Loucy (cell line): ENCODE measurements at regions not wholly inside any gene's neighbourhood (a gene's known extent, or its start where the extent isn't known, plus 50 kb on each side); places are given as distances from the start of the nearest gene placed in this dataset.

Source experiments
- H2AFZ ChIP-seq: fragments of 200-600 bp; sonication (generic); 2 replicates; pipeline ENCODE4 v1.6.0; 2016; ENCODE audit warnings: antibody characterized with exemption, mild to moderate bottlenecking, low read length, moderate library complexity
- H3F3A ChIP-seq: fragments of 200-600 bp; 2 replicates; pipeline ENCODE4 v1.6.0; 2016; ENCODE audit warnings: antibody characterized with exemption, low read depth, mild to moderate bottlenecking
- H3K27me3 ChIP-seq: fragments of 200-600 bp; sonication (generic); 2 replicates; pipeline ENCODE4 v1.6.1; 2014; ENCODE audit warnings: low read length, mild to moderate bottlenecking; ENCODE audit not compliant: insufficient read depth, poor library complexity, severe bottlenecking
- H3K36me3 ChIP-seq: fragments of 200-600 bp; sonication (generic); 2 replicates; pipeline ENCODE4 v1.6.1; 2016; ENCODE audit warnings: low read length; ENCODE audit not compliant: insufficient read depth
- H3K4me1 ChIP-seq: fragments of 200-600 bp; sonication (generic); 2 replicates; pipeline ENCODE4 v1.5.1; 2014; ENCODE audit warnings: low read length, mild to moderate bottlenecking; ENCODE audit not compliant: insufficient read depth, poor library complexity, severe bottlenecking
- H3K4me2 ChIP-seq: fragments of 200-600 bp; sonication (generic); 2 replicates; pipeline ENCODE4 v1.6.0; 2014; ENCODE audit warnings: antibody characterized with exemption, low read length, low read depth, mild to moderate bottlenecking; ENCODE audit not compliant: poor library complexity, severe bottlenecking
- H3K4me3 ChIP-seq: fragments of 200-600 bp; sonication (generic); 2 replicates; pipeline ENCODE4 v1.5.1; 2014; ENCODE audit warnings: low read length, mild to moderate bottlenecking, mixed read lengths; ENCODE audit not compliant: poor library complexity, severe bottlenecking
- H3K79me2 ChIP-seq: fragments of 200-600 bp; sonication (generic); 2 replicates; pipeline ENCODE4 v1.6.1; 2014; ENCODE audit warnings: low read length; ENCODE audit not compliant: insufficient read depth
- H3K9ac ChIP-seq: fragments of 200-600 bp; sonication (generic); 2 replicates; pipeline ENCODE4 v1.6.0; 2014; ENCODE audit warnings: mild to moderate bottlenecking, low read depth, low read length, moderate library complexity; ENCODE audit not compliant: poor library complexity, severe bottlenecking
- H3K9me2 ChIP-seq: fragments of 200-600 bp; sonication (generic); replicated peaks from 2 replicates; pipeline ENCODE4 v1.6.1; 2016; ENCODE audit warnings: low read depth, low read length, mixed read lengths
- H3K9me3 ChIP-seq: fragments of 200-600 bp; sonication (generic); 2 replicates; pipeline ENCODE4 v1.6.1; 2014; ENCODE audit warnings: mild to moderate bottlenecking, antibody characterized with exemption, low read length, low read depth; ENCODE audit not compliant: insufficient read depth
- H4K20me1 ChIP-seq: fragments of 200-600 bp; sonication (generic); 2 replicates; pipeline ENCODE4 v1.6.0; 2014; ENCODE audit warnings: antibody characterized with exemption, low read length, mild to moderate bottlenecking; ENCODE audit not compliant: insufficient read depth, poor library complexity, severe bottlenecking
- EZH2phosphoT487 ChIP-seq: fragments of 200-600 bp; IDR thresholded peaks from 2 replicates; pipeline ENCODE4 v1.6.1; 2018; ENCODE audit warnings: antibody characterized with exemption, mild to moderate bottlenecking, moderate library complexity, borderline replicate concordance
- TF ChIP-seq, protein P1 (sequence below): fragments of 200-600 bp; sonication (generic); conservative IDR thresholded peaks from 2 replicates; pipeline ENCODE4 v1.5.1; 2014; ENCODE audit warnings: mild to moderate bottlenecking, antibody characterized with exemption, low read length

DNA sequence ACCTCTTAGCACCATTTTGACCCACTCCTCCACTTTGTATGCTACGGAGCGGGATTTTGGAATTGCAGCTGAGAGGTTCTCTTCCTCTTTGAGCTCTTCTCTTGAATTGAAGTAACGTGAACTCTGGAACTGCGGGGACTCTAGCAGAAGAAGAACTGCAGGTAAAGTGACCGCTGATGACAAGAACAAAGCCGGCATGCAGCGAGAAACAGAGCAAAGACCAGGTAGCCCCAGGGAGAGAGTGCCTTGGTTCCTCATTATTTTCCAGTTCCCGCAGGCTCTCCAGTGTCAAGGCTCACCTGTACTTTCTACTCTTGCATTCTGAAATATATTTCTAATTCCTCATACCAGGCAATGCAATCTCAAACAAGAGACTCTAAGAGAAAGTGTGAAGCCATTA, 260.3 kb upstream of the GPC6 start:
- Histone ChIP-seq H3K9ac (no peak overlapping the region), H3K9me3 (no peaks in the 10 kb centered on the region; the same call in 1 of the 2 replicates), H3K4me1 (no peaks in the 10 kb centered on the region), H3K4me2 (no peak overlapping the region), H3K79me2 (no peaks in the 10 kb centered on the region), H4K20me1 (no peaks in the 10 kb centered on the region), H3F3A (no peaks in the 10 kb centered on the region), H3K9me2 (no peaks in the 10 kb centered on the region), H2AFZ (no peak overlapping the region), H3K27me3 (no peaks in the 10 kb centered on the region), H3K4me3 (no peak overlapping the region), H3K36me3 (no peaks in the 10 kb centered on the region)
- no peak for TF ChIP-seq EZH2phosphoT487
- TF ChIP-seq, protein P1, sequence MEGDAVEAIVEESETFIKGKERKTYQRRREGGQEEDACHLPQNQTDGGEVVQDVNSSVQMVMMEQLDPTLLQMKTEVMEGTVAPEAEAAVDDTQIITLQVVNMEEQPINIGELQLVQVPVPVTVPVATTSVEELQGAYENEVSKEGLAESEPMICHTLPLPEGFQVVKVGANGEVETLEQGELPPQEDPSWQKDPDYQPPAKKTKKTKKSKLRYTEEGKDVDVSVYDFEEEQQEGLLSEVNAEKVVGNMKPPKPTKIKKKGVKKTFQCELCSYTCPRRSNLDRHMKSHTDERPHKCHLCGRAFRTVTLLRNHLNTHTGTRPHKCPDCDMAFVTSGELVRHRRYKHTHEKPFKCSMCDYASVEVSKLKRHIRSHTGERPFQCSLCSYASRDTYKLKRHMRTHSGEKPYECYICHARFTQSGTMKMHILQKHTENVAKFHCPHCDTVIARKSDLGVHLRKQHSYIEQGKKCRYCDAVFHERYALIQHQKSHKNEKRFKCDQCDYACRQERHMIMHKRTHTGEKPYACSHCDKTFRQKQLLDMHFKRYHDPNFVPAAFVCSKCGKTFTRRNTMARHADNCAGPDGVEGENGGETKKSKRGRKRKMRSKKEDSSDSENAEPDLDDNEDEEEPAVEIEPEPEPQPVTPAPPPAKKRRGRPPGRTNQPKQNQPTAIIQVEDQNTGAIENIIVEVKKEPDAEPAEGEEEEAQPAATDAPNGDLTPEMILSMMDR = no peak

DNA sequence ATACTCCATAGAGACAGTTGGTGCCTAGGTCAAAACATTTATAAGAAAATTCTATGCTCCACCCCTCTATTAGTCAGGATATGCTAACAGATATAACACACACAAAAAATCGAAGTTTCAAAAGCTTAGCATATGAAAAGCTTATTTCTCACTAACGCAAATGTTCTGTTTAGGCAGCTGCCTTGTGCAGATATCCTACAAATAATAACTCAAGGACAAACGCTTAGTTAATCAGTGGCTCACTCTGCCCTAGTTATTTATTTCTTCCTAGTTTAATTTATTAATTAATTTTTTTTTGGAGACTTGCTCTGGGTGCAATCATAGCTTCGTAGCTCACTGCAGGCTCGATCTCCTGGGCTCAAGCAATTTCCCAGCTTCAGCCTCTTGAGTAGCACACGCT, 259.7 kb upstream of the GPC6 start:
- H3K27me3 ChIP-seq = no peaks in the 10 kb centered on the region
- no peaks in the 10 kb centered on the region; the same call in 1 of the 2 replicates for H3K9me3 ChIP-seq
- no peaks in the 10 kb centered on the region for H3K4me1 ChIP-seq
- H4K20me1 ChIP-seq = no peaks in the 10 kb centered on the region
- H3F3A ChIP-seq = no peaks in the 10 kb centered on the region
- H3K4me3 ChIP-seq = no peak overlapping the region
- no peak overlapping the region for H2AFZ ChIP-seq
- no peak overlapping the region for H3K9ac ChIP-seq
- no peaks in the 10 kb centered on the region for H3K9me2 ChIP-seq
- no peaks in the 10 kb centered on the region for H3K36me3 ChIP-seq
- no peak overlapping the region for H3K4me2 ChIP-seq
- no peaks in the 10 kb centered on the region for H3K79me2 ChIP-seq
- no peak for TF ChIP-seq EZH2phosphoT487
- TF ChIP-seq, protein P1 = no peak

DNA sequence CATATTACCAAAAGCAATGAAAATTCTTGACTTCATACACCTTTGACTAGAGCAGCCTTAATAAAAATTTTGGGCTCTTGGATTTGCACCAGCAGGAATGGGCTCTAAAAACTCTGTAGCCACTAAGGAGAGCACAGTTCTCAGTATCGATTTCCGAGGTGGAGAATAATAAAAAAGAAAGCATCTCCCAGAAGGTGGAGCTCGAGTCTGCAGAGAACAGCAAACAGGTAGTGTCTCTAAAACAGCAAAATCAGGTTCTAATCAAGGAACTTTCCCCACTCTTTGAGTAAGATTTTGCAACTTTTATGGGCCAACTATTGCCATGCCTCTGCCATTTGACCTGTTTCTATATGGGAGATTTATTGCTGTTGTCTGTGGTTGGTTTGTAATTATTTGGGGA, 258.7 kb upstream of the GPC6 start:
- H2AFZ ChIP-seq = no peak overlapping the region
- H3K4me3 ChIP-seq = no peak overlapping the region
- H3K9me2 ChIP-seq = no peaks in the 10 kb centered on the region
- H3F3A ChIP-seq = no peaks in the 10 kb centered on the region
- no peaks in the 10 kb centered on the region for H3K36me3 ChIP-seq
- no peak for TF ChIP-seq EZH2phosphoT487
- TF ChIP-seq, protein P1 = no peak; the same call in 1 of the 2 replicates
- no peak overlapping the region for H3K4me2 ChIP-seq
- H3K79me2 ChIP-seq = no peaks in the 10 kb centered on the region
- no peaks in the 10 kb centered on the region for H3K27me3 ChIP-seq
- no peaks in the 10 kb centered on the region for H3K4me1 ChIP-seq
- no peaks in the 10 kb centered on the region; the same call in 1 of the 2 replicates for H3K9me3 ChIP-seq
- H3K9ac ChIP-seq = no peak overlapping the region
- H4K20me1 ChIP-seq = no peaks in the 10 kb centered on the region
